NCI-H1105 (cell line): ENCODE measurements at regions not wholly inside any gene's neighbourhood (a gene's known extent, or its start where the extent isn't known, plus 50 kb on each side); places are given as distances from the start of the nearest gene placed in this dataset.

Source experiments
- DNase-seq: peaks from one replicate; lab custom pipeline; 2025; lab: John Stamatoyannopoulos, UW

DNA sequence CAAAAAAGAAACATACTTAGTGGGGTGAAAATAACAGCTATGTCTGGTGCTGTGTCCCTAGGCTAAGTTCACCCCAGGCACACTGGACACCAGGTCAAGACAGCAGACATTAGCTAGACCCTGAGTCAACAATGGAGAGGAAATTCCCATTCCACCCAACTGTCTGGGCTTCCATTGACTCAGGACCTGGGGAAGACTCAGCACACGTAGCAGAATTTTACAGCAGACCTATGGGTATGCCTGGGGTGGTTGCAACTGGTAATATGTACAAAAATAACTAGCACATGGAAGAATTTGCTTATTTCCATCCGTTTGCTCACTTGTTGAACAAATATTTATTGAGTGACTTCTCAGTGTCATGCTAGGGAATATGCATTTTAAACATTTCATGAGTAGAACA, 117.0 kb downstream of the GAS1 start:
- DNase-seq = no peak

DNA sequence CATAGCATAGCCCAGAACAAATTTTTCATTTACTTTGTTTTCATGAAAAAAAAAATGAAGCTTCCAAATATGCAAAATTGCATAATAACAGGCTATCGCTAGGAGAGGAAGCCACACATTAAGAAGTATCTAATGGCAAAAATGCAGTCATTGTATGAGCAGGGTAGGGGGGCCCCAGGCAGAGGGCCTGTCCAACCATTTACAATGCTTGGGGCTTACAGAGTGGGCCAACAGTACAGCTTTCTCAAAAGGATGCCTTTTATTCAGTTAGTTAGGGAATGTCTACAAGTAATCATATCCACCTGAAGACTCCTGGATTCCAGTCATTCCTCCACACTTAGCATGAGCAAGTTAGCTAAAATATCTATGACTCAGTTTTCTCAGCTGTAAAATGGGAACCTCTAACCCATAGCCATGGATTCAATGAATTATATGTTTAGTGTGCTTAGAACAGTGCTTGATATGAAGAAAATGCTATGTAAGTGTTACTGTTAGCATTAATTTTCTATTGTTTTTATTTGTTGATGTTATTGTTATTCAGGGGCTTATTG, 117.7 kb downstream of the GAS1 start:
- no peak for DNase-seq

DNA sequence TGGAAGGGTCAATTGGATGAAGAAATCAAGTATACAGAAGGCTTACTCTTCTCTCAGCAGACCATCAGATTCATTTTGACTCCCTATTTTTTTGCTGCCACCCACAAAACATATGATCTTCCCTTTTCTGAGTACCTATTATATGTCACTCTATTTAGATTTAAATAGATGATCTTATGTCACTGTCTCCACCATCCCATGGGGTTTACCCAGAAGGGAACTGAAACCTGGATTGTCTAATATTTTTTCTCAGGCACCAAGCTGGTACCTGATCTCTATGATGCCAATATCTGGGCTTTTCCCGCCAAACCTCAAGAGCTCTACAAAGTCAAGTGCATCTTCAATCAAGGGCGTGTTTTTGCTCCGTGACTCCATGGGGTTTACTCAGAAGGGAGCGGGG, 118.7 kb downstream of the GAS1 start:
- DNase-seq = no peak

DNA sequence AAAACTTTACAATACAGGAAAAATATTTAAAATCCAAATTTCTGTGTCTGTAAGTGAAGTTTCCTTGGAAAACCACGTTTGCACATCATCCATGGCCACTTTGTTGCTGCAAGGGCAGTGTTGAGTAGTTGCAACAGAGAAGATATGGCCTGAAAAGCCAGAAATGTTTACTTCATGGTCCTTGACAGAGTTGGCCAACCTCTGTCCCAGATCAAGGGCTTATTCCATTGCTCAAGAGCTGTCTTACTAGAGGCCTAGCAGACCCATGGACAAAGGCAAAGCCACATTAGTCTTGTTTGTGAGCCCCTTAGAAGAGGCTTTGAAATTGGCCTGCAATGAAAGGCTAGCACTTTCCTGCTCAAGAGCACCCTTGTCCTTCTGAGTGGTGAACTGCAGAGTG, 119.4 kb downstream of the GAS1 start:
- no peak for DNase-seq

DNA sequence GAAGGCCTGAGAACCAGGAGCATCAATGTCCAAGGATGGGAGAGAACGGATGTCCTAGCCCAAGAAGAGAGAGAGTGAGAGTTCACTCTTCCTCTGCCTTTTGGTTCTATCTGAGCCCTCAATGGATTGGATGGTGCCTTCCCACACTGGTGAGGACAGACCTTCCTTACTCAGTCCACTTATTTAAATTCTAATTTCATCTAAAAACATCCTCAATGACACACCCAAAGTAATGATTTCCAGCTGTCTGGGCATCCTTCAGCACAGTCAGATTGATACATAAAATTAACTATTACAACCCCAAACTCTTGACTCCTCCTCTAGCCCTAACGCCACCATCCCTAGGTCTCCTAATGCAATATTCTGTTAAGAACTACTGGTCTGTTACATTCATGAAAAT, 122.0 kb downstream of the GAS1 start:
- DNase-seq = no peak

DNA sequence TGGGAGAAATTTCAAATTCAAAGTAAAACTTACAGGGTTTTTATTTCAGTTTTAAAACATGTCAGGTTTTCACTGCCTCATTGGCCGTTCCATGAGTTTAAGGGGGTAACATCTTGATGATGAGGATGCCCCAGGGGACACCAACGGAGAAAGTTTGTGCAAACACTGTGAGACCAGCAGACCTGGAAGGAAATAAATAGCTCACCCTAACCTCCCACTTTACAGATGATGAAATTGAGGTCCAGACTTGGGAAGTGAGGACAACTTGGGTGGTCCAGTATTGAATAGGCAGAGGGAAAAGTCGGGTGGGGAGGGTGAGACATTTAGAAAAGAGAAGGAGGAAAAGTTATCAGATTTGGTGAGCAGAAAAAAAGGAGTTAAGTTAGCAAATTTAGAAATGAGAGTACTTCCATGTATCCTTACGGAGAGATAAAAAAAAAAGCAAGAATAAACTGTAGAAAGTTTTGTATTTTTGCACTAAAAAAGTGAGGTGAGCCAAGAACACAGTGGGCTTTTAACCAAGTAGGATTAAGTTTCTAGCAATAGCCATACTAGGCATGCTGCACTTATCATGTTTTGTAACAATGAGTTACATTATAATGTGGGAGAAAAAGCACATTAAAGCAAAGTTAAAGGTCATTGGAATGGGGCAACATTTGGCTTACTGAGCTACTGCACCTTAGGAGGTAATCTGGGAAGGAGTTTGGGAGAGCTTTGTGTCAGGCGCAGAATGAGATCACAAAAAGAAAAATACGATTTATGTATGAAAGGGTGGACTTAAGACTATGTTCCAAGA, 125.1 kb downstream of the GAS1 start:
- DNase-seq = no peak

DNA sequence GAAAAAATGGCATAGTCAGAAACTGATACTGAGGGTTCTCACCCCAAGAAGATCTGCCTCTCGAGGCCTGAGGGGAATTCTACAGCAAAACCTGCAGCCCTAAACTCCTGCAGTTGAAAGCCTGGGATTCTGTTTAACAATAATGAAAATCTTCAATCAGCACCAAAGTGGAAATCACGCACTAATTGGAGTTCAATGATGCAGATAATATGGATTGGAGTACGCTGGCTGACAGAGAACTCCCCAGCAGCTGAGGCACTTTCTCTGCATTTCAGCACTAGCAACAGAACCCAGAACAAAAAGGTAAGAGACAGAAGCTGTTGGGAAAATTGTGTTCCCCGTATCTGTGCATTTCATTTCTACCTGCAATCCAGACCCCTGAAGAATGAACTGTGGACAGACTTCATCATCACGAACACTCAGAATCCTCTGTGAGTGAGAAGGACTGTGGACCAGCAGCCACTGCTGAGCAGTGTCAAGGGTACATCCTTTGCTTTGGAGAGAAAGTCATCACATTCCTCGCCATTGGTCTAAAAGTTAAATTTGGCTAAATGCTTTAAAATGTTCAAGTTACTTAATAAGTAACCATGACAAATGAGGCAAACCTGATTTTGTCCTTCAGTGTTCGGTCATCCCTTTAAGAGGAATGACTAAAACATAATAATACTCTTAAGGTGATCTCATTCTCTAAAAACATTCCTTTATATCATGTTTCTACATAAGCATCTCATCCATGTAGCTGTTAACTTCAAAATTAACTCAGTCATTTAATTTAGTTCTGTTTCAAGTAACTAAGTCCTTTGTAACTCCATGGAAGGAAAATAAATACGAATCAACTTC, 126.1 kb downstream of the GAS1 start:
- DNase-seq = no peak

DNA sequence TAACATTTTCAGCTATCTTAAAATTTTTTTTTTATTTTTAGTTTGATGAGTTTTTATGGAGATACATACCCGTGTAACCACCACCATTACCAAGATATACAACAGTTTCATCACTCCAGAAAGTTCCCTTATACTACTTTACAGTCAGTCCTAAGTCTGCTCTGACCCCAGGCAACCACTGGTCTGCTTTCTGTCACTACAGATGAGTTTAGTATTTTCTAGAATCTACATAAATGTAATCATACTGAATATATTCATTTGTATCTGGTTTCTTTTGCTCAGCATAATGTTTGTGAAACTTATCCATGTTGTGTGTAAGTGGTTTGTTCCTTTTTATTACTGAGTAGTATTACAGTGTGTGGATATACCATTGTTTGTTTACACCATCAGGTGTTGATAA, 127.8 kb downstream of the GAS1 start:
- DNase-seq = no peak

DNA sequence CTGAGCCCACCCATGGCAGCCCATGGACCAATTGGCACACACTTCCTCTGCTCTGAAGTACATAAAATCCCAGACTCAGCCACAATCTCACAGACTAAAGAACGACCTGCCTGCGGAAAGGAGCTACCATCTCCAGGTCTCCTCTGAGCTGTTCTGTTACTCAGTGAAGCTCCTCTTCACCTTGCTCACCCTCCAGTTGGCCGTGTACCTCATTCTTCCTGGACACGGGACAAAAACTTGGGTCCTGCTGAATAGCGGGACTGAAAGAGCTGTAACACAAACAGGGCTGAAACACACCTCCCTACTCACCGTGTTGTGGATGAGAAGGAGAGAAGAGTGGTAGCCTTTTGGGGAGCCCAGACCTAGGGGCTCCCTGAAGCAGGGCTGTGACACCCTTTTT, 128.7 kb downstream of the GAS1 start:
- no peak for DNase-seq

DNA sequence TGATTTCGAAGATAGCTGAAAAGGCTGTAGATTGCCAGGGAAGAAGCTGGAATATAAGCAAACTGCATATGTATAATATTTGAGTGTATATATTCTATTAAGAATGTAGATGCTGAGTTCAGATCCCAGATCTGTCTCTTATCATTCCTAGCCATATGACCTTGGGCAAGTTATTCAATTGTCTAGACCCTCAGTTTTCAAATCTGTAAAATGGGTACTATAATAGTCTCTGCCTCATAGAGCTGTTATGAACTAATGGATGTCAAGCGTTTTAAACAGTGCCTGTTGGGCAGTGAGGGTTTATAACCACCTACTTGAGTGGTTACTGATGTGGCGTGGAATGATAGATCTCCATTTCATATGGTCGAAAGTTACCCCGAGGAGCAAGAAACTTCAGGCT, 130.4 kb downstream of the GAS1 start:
- no peak for DNase-seq

DNA sequence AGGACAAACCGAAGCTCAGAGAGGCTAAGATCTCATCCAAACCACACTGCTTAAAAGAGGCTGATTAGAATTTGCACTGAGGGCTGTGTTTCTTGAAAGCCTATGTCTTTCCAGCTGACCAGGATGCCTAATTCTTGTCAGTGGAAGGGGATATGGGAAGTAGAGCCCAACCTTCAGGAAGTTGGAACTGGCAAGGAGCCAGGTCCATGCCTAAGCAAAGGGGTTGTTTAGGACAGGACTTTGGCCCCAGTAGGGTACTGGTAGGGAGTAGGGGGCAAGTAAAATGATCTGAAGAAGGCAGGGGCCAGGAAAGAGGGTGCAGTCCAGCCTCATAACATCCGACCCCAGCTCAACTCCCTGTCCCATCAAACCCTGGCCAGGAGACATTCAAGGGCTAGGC, 130.9 kb downstream of the GAS1 start:
- no peak for DNase-seq

DNA sequence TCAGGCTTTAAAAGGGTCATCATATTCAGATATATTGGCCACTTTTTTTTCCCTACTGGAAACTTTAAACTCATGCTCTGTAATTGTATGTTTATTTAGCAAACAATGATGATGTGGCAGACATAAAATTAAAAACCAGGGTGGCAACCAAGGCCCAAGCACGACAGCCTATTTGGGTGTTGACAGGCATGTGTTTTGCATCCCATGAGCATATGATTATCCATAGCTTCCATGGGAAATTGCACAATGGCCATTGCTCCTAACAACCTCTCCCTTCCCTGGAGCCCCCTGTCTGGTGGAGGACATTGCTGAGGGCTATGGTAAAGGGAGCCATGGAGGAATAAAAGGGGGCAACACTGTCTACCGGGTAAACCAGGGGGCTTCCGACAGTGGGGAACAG, 134.7 kb downstream of the GAS1 start:
- DNase-seq = no peak

DNA sequence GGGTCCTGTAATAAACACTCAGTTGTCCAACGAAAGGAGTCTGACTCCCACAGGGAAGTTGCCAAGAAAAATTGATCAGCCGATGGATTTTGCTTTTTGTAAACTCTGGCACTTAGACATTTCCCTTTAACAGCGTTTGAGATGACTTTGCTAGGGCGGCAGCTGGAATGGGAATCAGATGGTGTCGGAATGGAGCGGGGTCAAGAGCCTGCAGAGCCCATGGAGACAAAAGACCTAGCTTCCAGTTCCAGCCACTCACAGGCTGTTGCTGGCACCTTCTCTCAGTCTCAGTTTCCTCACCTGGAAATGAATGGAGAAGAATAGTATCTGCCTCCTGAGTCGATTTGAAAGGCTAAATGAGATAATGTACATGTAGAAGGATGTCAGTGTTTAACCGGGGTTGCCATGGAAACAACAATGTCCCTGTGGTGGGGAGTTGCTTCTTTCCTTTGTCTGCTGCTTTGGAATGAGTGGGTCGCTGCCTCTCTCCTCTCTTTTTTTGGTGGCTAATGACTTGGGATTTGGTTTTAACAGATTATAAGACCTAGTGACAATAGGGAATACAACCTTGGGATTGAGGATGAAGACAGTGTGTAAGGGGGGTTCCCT, 137.4 kb downstream of the GAS1 start:
- DNase-seq = no peak

DNA sequence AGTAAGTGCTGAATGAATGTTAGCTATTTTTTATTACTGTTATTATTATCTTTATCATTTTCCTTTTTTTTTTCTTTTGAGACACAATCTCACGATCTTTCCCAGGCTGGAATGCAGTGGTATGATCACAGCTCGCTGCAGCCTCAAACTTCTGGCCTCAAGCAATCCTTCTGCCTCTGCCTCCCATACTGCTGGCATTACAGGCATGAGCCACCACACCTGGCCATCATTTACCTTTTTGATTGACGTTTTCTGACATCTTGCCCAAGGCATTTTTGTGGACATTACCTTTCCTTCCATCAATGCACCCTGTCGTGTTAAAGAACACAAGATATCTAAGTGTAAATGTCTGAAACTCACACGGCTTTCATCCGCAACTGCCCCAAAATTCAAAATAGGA, 138.2 kb downstream of the GAS1 start:
- DNase-seq = no peak

DNA sequence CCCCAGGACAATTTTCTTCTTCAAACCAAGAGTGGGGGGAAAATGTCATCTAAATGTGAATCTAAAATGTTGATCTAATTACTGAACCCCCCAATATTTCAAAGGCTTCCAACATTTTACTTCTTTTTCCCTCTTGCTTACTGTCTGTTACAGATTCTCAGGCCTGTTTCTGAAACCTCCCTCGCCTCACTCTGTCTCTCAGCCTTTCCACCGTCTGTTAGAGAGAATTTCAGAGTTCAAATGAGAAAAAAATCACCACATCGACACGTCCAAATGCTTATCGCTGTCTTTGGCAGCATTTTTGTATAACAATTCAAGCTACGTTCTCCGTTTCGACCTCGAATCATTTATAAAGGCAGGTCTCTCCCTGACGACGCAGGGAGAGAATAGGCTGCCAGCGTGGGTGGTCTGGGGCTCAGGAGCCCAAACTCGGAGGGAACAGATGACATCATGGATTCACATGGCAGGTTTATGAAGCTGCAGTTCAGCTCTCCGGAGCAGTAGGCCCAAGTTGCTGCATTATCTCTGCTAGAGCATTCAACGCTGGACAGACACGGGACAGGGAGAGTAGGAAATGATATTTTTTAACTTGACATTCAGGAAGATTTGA, 139.8 kb downstream of the GAS1 start:
- no peak for DNase-seq

DNA sequence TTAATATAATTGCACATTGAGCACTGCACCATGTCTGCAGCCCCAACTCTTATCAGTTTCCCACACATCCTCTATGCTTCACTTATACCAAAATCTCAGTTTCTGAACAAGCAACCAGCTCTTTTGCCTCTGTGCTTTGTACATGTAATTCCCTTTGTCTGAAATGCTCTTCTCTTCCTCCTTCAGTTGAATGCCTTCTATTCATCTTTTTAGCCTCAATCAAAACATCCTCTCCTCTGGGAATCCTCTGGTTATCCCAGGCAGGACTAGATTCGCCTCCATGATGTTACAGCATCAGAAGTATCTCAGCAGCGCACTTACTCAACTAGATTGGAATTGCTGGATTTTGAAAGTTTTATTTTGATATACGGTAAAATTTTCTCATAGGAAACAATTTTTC, 143.3 kb downstream of the GAS1 start:
- DNase-seq = no peak

DNA sequence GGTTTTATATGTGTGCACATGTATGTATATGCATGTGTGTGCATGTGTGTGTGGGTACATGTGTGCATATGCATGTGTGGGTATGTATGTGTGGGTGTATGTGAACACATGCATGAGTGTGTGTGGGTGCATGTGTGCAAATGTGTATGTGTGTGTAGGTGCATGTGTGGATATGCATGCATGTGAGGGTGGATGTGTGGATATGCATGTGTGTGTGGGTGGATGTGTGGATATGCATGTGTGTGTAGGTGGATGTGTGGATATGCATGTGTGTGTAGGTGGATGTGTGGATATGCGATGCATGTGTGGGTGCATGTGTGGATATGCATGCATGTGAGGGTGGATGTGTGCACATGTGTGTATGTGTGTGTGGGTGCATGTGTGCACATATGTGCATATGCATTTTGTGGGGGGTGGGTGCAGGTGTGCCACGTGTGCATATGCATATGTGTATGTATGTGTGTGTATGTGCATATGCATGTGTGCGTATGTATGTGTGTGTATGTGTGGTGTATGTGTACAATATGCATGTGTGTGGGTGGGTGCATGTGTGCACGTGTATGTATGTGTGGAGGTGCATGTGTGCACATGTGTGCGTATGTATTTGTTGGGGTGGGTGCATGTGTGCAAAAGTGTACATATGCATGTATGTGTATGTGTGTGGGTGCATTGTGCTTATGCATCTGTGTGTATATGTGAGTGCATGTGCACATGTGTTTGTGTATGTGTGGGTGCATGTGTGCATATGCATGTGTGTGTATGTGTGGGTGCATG, 144.2 kb downstream of the GAS1 start:
- DNase-seq = no peak

DNA sequence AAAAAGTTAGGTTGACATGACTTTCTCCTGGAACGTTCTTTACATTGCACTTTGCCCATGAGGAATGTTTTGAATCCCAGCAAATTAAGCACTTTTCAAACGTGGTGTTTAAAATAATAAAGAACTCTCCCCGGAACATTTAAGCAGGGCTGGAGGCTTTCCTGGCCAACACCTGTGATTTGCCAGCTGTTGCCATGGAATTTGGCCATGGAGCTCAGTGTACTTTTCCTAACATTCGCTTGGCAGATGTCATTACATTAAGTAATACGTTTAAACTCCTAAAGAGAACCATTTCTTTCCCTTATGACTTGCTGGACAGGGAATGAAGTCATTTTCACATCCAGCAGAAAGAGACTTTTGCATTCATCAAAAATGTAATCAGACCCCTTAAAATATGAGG, 146.1 kb downstream of the GAS1 start:
- DNase-seq = no peak

DNA sequence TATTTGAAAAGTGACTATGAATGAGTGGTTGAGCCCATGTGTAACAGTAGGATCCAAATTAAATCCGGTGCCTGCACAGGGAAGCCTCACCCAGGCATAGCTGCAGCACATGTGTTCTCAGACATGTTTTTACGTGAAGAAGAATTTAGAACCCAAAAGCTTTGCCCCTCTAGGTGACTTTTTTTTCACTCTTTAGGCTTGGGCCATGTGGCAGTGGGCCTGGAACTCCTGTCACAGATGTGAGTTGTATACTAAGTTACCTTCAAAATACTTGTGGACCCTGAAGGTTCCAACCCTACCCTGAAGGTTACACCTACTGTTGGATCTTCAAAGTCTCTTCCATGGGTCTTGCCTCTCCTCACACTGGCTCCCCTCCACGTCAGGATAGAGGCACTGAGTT, 146.6 kb downstream of the GAS1 start:
- DNase-seq = no peak

DNA sequence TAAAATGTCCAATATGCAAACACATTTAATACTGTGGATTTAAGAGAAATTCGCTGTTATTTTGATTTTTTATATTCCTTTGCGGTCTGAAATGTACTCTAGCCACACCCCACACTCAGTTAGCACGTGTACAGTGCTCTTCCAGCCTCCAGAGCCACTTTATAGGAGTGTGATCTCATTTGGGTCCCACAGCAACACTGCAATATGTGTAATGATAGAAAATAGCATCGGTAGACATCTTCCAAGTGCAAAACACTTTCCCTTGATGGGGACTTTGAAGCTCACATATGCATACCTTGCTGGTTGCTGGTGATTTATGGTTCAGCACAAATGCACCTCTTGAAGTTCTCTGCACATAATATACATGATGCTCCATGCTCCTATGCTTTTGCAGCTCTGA, 148.3 kb downstream of the GAS1 start:
- DNase-seq = no peak

DNA sequence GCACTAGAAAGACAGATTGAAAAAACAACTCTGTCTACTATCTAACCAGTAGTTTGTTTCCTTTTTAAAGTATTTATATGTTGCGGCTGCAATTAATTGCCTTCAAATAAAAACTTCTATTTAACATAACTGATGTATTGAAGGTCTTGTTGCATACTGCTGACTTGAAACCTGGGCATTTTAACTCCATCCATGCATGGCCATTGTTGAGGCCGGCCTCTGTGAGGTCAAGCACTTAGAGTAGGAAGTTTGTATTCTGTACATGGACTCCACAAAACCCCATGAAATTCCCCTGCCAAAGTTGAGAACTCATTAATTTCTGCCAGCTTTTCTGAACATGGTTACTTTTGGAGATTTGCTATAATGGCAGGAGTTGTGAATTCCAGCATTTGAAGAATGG, 150.6 kb downstream of the GAS1 start:
- DNase-seq = no peak
